ENCODE measurements at regions not wholly inside any gene's neighbourhood (a gene's known extent, or its start where the extent isn't known, plus 50 kb on each side); places are given as distances from the start of the nearest gene placed in this dataset.

DNA sequence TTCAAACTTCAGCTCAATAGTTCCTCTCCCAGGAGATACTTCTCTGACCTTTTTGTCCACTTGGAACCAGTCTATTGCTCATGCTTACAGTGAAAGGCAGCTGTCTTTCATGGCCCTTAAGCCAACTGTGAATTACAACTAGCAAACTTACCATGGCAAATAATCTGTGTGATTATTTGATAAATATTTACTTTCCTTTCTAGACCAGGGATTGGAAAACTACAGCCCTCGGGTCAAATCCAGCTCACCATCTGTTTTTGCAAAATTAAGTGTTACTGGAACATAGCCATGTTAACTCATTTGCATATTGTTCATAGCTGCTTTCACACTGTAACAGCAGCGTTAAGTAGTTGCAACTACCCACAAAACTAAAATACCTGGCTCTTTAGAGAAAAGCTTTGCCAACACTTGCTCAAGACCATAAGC lies 289.1 kb upstream of the MCTP2 start:
- TF ChIP-seq POLR2AphosphoS5 (IDR thresholded peaks at IDR 0.05; ENCODE audit: low read depth, low read length) (no peak), POLR2A (IDR thresholded peaks at IDR 0.05; ENCODE audit: low read depth, low read length) (no peak), TAF1 (IDR thresholded peaks at IDR 0.05; ENCODE audit: borderline replicate concordance, low read depth, low read length) (no peak)
